ENCODE measurements at regions not wholly inside any gene's neighbourhood (a gene's known extent, or its start where the extent isn't known, plus 50 kb on each side); places are given as distances from the start of the nearest gene placed in this dataset.

- TF ChIP-seq CTCF (IDR thresholded peaks at IDR 0.05), result no peak
Observed at GRCh38 chr6:1230281-1230680, 81.6 kb upstream of the FOXQ1 start.

GRCh38 chr6:1229808-1230207 lies 82.1 kb upstream of the FOXQ1 start:
- no peak for TF ChIP-seq CTCF (IDR thresholded peaks at IDR 0.05)

GRCh38 chr6:1229301-1229700 lies 82.6 kb upstream of the FOXQ1 start:
- no peak for TF ChIP-seq CTCF (IDR thresholded peaks at IDR 0.05)

- TF ChIP-seq CTCF (IDR thresholded peaks at IDR 0.05), result no peak
Observed at GRCh38 chr6:1228754-1229191, 83.1 kb upstream of the FOXQ1 start.

- TF ChIP-seq CTCF (IDR thresholded peaks at IDR 0.05), result no peak
Observed at GRCh38 chr6:1227935-1228753, 83.8 kb upstream of the FOXQ1 start.

- no peak for TF ChIP-seq CTCF (IDR thresholded peaks at IDR 0.05)
Observed at GRCh38 chr6:1227600-1227934, 84.3 kb upstream of the FOXQ1 start.

GRCh38 chr6:1226277-1227099 lies 85.4 kb upstream of the FOXQ1 start:
- TF ChIP-seq CTCF (IDR thresholded peaks at IDR 0.05), result no peak
